Colon (tissue), 2 donors: ENCODE measurements at regions not wholly inside any gene's neighbourhood (a gene's known extent, or its start where the extent isn't known, plus 50 kb on each side); places are given as distances from the start of the nearest gene placed in this dataset.

Source experiments
- FAIRE-seq: peaks from 2 replicates; lab custom pipeline; 2012; peaks lifted over from hg19 to GRCh38; lab: Jason Lieb, UNC
- donor health status: control.
- donor health status: control.

- FAIRE-seq = no peak
Measured at GRCh38 chr4:27846951-27847350, 986.3 kb downstream of the STIM2 start.

GRCh38 chr4:27861381-27861787 lies 1000.7 kb downstream of the STIM2 start:
- no peak for FAIRE-seq

GRCh38 chr4:27861802-27862201 lies 1001.2 kb downstream of the STIM2 start:
- no peak for FAIRE-seq

GRCh38 chr4:27873596-27873995 lies 1013.0 kb downstream of the STIM2 start:
- FAIRE-seq = no peak

- FAIRE-seq = no peak
Measured at GRCh38 chr4:27881705-27882104, 1021.1 kb downstream of the STIM2 start.

- no peak for FAIRE-seq
Measured at GRCh38 chr4:27886120-27886519, 1025.5 kb downstream of the STIM2 start.

- no peak for FAIRE-seq
Measured at GRCh38 chr4:27887646-27888045, 1027.0 kb downstream of the STIM2 start.

- no peak for FAIRE-seq
Measured at GRCh38 chr4:27888505-27888904, 1027.9 kb downstream of the STIM2 start.

- no peak for FAIRE-seq
Measured at GRCh38 chr4:27894951-27895350, 1034.3 kb downstream of the STIM2 start.

GRCh38 chr4:27908356-27908755 lies 1047.7 kb downstream of the STIM2 start:
- FAIRE-seq = no peak

GRCh38 chr4:27910227-27910626 lies 1049.6 kb downstream of the STIM2 start:
- FAIRE-seq = no peak

- FAIRE-seq = no peak
Measured at GRCh38 chr4:27911047-27911446, 1050.4 kb downstream of the STIM2 start.

- FAIRE-seq = no peak
Measured at GRCh38 chr4:27913738-27914137, 1053.1 kb downstream of the STIM2 start.

GRCh38 chr4:27915822-27916221 lies 1055.2 kb downstream of the STIM2 start:
- no peak for FAIRE-seq

- FAIRE-seq = no peak
Measured at GRCh38 chr4:27916452-27917184, 1056.0 kb downstream of the STIM2 start.

- FAIRE-seq = no peak
Measured at GRCh38 chr4:27917381-27917780, 1056.7 kb downstream of the STIM2 start.

GRCh38 chr4:27921231-27921630 lies 1060.6 kb downstream of the STIM2 start:
- no peak for FAIRE-seq

- FAIRE-seq = no peak
Measured at GRCh38 chr4:27928761-27929540, 1068.3 kb downstream of the STIM2 start.

- FAIRE-seq = no peak
Measured at GRCh38 chr4:27930291-27930690, 1069.7 kb downstream of the STIM2 start.

GRCh38 chr4:27930976-27931375 lies 1070.3 kb downstream of the STIM2 start:
- FAIRE-seq = no peak

- FAIRE-seq = no peak
Measured at GRCh38 chr4:27931584-27931983, 1070.9 kb downstream of the STIM2 start.

- FAIRE-seq = no peak
Measured at GRCh38 chr4:27934871-27935270, 1074.2 kb downstream of the STIM2 start.

- no peak for FAIRE-seq
Measured at GRCh38 chr4:27946799-27947198, 1086.2 kb downstream of the STIM2 start.

- no peak for FAIRE-seq
Measured at GRCh38 chr4:27947302-27947701, 1086.7 kb downstream of the STIM2 start.
